DND-41 (cell line): ENCODE measurements at regions not wholly inside any gene's neighbourhood (a gene's known extent, or its start where the extent isn't known, plus 50 kb on each side); places are given as distances from the start of the nearest gene placed in this dataset.

Experiments used
- ATAC-seq: fragments of 200-7000 bp; cut with Tn5 transposase; 3 replicates; pipeline ENCODE4 v1.9.1; 2021; ENCODE audit warnings: low read depth; ENCODE audit not compliant: insufficient read depth
- DNase-seq: peaks from one replicate; pipeline ENCODE4 v3.0.0-alpha.2; 2020
- H2AFZ ChIP-seq: 2 replicates; pipeline ENCODE4 v1.6.0; 2012; ENCODE audit warnings: low read depth, low read length
- H3K27ac ChIP-seq: 2 replicates; pipeline ENCODE4 v1.5.1; 2012; ENCODE audit warnings: low read length, inconsistent platforms
- H3K27me3 ChIP-seq: fragments of 200-600 bp; sonication (generic); 2 replicates; pipeline ENCODE4 v1.6.0; 2012; ENCODE audit warnings: low read length, mild to moderate bottlenecking, inconsistent platforms; ENCODE audit not compliant: insufficient read depth, poor library complexity
- H3K36me3 ChIP-seq: 2 replicates; pipeline ENCODE4 v1.5.1; 2012; ENCODE audit warnings: low read length, inconsistent platforms; ENCODE audit not compliant: insufficient read depth
- H3K4me1 ChIP-seq: 2 replicates; pipeline ENCODE4 v1.5.1; 2012; ENCODE audit warnings: mild to moderate bottlenecking, low read length; ENCODE audit not compliant: insufficient read depth
- H3K4me2 ChIP-seq: 2 replicates; pipeline ENCODE4 v1.6.0; 2012; ENCODE audit warnings: mild to moderate bottlenecking, moderate library complexity, low read length, inconsistent platforms; ENCODE audit not compliant: insufficient read depth
- H3K4me3 ChIP-seq, 2 experiments: fragments of 200-600 bp in 1 of 2; shearing (Covaris generic) in 1 of 2; 2 replicates each; pipeline ENCODE4 v1.5.1; 2012 to 2016; ENCODE audit warnings: inconsistent platforms in 2 of 2, low read length in 2 of 2, mild to moderate bottlenecking in 2 of 2, low read depth in 1 of 2, moderate library complexity in 1 of 2
- H3K79me2 ChIP-seq: 2 replicates; pipeline ENCODE4 v1.6.0; 2012; ENCODE audit warnings: low read length, inconsistent platforms; ENCODE audit not compliant: insufficient read depth
- H3K9ac ChIP-seq: 2 replicates; pipeline ENCODE4 v1.6.0; 2012; ENCODE audit warnings: low read depth, mild to moderate bottlenecking, inconsistent platforms, low read length, moderate library complexity
- H3K9me3 ChIP-seq: 2 replicates; pipeline ENCODE4 v1.5.1; 2012; ENCODE audit warnings: low read length, moderate library complexity, mild to moderate bottlenecking, inconsistent platforms; ENCODE audit not compliant: insufficient read depth, severe bottlenecking
- H4K20me1 ChIP-seq: 2 replicates; pipeline ENCODE4 v1.6.0; 2012; ENCODE audit warnings: low read length; ENCODE audit not compliant: insufficient read depth
- CTCF ChIP-seq: IDR thresholded peaks from 2 replicates; pipeline ENCODE4 v1.5.1; 2012; ENCODE audit warnings: borderline replicate concordance, low read length, moderate library complexity, mild to moderate bottlenecking; ENCODE audit not compliant: poor library complexity, severe bottlenecking; ENCODE audit errors: extremely low read depth
- EZH2 ChIP-seq: IDR thresholded peaks from 3 replicates; pipeline ENCODE4 v1.6.1; 2012; ENCODE audit warnings: borderline replicate concordance, low read depth, mild to moderate bottlenecking, moderate library complexity, low read length, inconsistent platforms; ENCODE audit not compliant: severe bottlenecking

GRCh38 chrX:39311646-39312045 lies 510.4 kb downstream of the MID1IP1 start:
- TF ChIP-seq EZH2 (no peak), CTCF (no peak)
- Histone ChIP-seq H3K4me1 (peaks cover 25% of the 10 kb centered on the region), H3K27ac (no peak overlapping the region), H4K20me1 (no peaks in the 10 kb centered on the region), H3K27me3 (no peaks in the 10 kb centered on the region), H3K4me3 (no peak overlapping the region), H3K36me3 (no peaks in the 10 kb centered on the region), H3K9ac (no peak overlapping the region), H3K79me2 (no peaks in the 10 kb centered on the region), H3K9me3 (no peaks in the 10 kb centered on the region), H3K4me2 (no peak overlapping the region), H2AFZ (no peak overlapping the region)
- DNase-seq (no peak), ATAC-seq (no peak)

- no peaks in the 10 kb centered on the region for H3K27me3 ChIP-seq
- peaks cover 25% of the 10 kb centered on the region for H3K4me1 ChIP-seq
- H3K9me3 ChIP-seq: no peaks in the 10 kb centered on the region
- TF ChIP-seq CTCF (no peak), EZH2 (no peak)
- H3K27ac ChIP-seq: no peak overlapping the region
- H3K4me2 ChIP-seq: no peak overlapping the region
- H3K36me3 ChIP-seq: no peaks in the 10 kb centered on the region
- no peak overlapping the region for H2AFZ ChIP-seq
- ATAC-seq (no peak), DNase-seq (no peak)
- no peak overlapping the region for H3K4me3 ChIP-seq
- no peaks in the 10 kb centered on the region for H4K20me1 ChIP-seq
- no peak overlapping the region for H3K9ac ChIP-seq
- no peaks in the 10 kb centered on the region for H3K79me2 ChIP-seq
Observed at GRCh38 chrX:39313146-39313545, 511.9 kb downstream of the MID1IP1 start.

GRCh38 chrX:39318506-39319343 lies 517.5 kb downstream of the MID1IP1 start:
- H3K79me2 ChIP-seq: no peaks in the 10 kb centered on the region

More at GRCh38 chrX:39318506-39319343, 517.5 kb downstream of the MID1IP1 start:
- no peak overlapping the region for H3K27ac ChIP-seq
- H4K20me1 ChIP-seq: no peaks in the 10 kb centered on the region
- H3K9ac ChIP-seq: no peak overlapping the region
- H3K27me3 ChIP-seq: no peaks in the 10 kb centered on the region
- ATAC-seq (no peak), DNase-seq (no peak)
- TF ChIP-seq EZH2 (no peak), CTCF (no peak)
- H3K4me2 ChIP-seq: no peak overlapping the region
- H3K4me1 ChIP-seq: 0 out of 2 replicates have a peak, but pooled peaks cover 2% of the 10 kb centered on the region
- H3K4me3 ChIP-seq: no peak overlapping the region
- H3K36me3 ChIP-seq: no peaks in the 10 kb centered on the region
- H2AFZ ChIP-seq: no peak overlapping the region
- no peaks in the 10 kb centered on the region for H3K9me3 ChIP-seq
